RWPE2 (cell line): ENCODE measurements at regions not wholly inside any gene's neighbourhood (a gene's known extent, or its start where the extent isn't known, plus 50 kb on each side); places are given as distances from the start of the nearest gene placed in this dataset.
"Not testable (repeated sequence)": the region's sequence is repeated elsewhere in the genome, so short reads cannot be mapped to it uniquely, and the experiment has no call there.

Experiments
- ATAC-seq: fragments of 200-7000 bp; cut with Tn5 transposase; 3 replicates; pipeline ENCODE4 v1.9.1; 2021; ENCODE audit warnings: low read depth
- DNase-seq: peaks from one replicate; pipeline ENCODE4 v3.0.0-alpha.2; 2020; ENCODE audit warnings: low spot score
- H3K27ac ChIP-seq: fragments of 450-650 bp; 2 replicates; pipeline ENCODE4 v1.5.1; 2017; ENCODE audit warnings: mild to moderate bottlenecking; ENCODE audit not compliant: poor library complexity, severe bottlenecking
- H3K27me3 ChIP-seq: fragments of 250-450 bp; sonication (Bioruptor Pico); 2 replicates; pipeline ENCODE4 v1.5.1; 2021; ENCODE audit warnings: mild to moderate bottlenecking, moderate library complexity; ENCODE audit not compliant: insufficient read depth, poor library complexity, severe bottlenecking
- H3K36me3 ChIP-seq: fragments of 250-450 bp; sonication (Bioruptor Pico); 2 replicates; pipeline ENCODE4 v1.5.1; 2020; ENCODE audit warnings: low read depth, mild to moderate bottlenecking, moderate library complexity
- H3K4me1 ChIP-seq: fragments of 250-450 bp; sonication (Bioruptor Pico); 2 replicates; pipeline ENCODE4 v1.5.1; 2021; ENCODE audit warnings: mild to moderate bottlenecking, moderate library complexity; ENCODE audit not compliant: insufficient read depth, poor library complexity, severe bottlenecking
- H3K4me3 ChIP-seq: fragments of 250-450 bp; sonication (Bioruptor Pico); 2 replicates; pipeline ENCODE4 v1.5.1; 2021; ENCODE audit warnings: mild to moderate bottlenecking, moderate library complexity; ENCODE audit not compliant: severe bottlenecking
- H3K9me3 ChIP-seq: fragments of 250-450 bp; sonication (Bioruptor Pico); 2 replicates; pipeline ENCODE4 v1.5.1; 2021; ENCODE audit warnings: mild to moderate bottlenecking, moderate library complexity; ENCODE audit not compliant: severe bottlenecking
- CTCF ChIP-seq: fragments of 450-650 bp; IDR thresholded peaks from one replicate; pipeline ENCODE4 v1.5.1; 2017; ENCODE audit warnings: mild to moderate bottlenecking, moderate library complexity; ENCODE audit not compliant: poor library complexity, severe bottlenecking

- Histone ChIP-seq H3K4me3 (no peak overlapping the region), H3K9me3 (no peaks in the 10 kb centered on the region), H3K4me1 (no peaks in the 10 kb centered on the region), H3K27ac (no peak overlapping the region), H3K27me3 (no peaks in the 10 kb centered on the region), H3K36me3 (no peaks in the 10 kb centered on the region)
- no peak for TF ChIP-seq CTCF
- no peak for ATAC-seq
- no peak for DNase-seq
Measured at GRCh38 chr2:198863655-198864054, 594.1 kb downstream of the SATB2 start.

GRCh38 chr2:198861080-198861479 lies 596.7 kb downstream of the SATB2 start:
- H3K36me3 ChIP-seq = no peaks in the 10 kb centered on the region
- no peak overlapping the region for H3K27ac ChIP-seq
- ATAC-seq (no peak), DNase-seq (no peak)
- H3K9me3 ChIP-seq = no peaks in the 10 kb centered on the region
- no peak for TF ChIP-seq CTCF
- H3K4me1 ChIP-seq = no peaks in the 10 kb centered on the region
- H3K4me3 ChIP-seq = no peak overlapping the region
- no peaks in the 10 kb centered on the region for H3K27me3 ChIP-seq

- Histone ChIP-seq H3K9me3 (no peaks in the 10 kb centered on the region), H3K4me1 (no peaks in the 10 kb centered on the region), H3K36me3 (no peaks in the 10 kb centered on the region), H3K27me3 (no peaks in the 10 kb centered on the region), H3K27ac (no peak overlapping the region), H3K4me3 (no peak overlapping the region)
- no peak for ATAC-seq
- TF ChIP-seq CTCF = no peak
- DNase-seq = no peak
Measured at GRCh38 chr2:198857246-198857645, 600.5 kb downstream of the SATB2 start.

GRCh38 chr2:198855746-198856145 lies 602.0 kb downstream of the SATB2 start:
- H3K36me3 ChIP-seq, H3K4me1 ChIP-seq, DNase-seq, H3K27ac ChIP-seq, H3K27me3 ChIP-seq, ATAC-seq, H3K9me3 ChIP-seq, H3K4me3 ChIP-seq: not testable (repeated sequence)

- Histone ChIP-seq H3K27ac (no peak overlapping the region), H3K36me3 (no peaks in the 10 kb centered on the region), H3K4me3 (no peak overlapping the region), H3K9me3 (no peaks in the 10 kb centered on the region), H3K4me1 (no peaks in the 10 kb centered on the region), H3K27me3 (no peaks in the 10 kb centered on the region)
- DNase-seq (no peak), ATAC-seq (no peak)
- no peak for TF ChIP-seq CTCF
Measured at GRCh38 chr2:198852248-198852647, 605.5 kb downstream of the SATB2 start.
